Glomerular visceral epithelial cell (primary cell): ENCODE measurements at regions not wholly inside any gene's neighbourhood (a gene's known extent, or its start where the extent isn't known, plus 50 kb on each side); places are given as distances from the start of the nearest gene placed in this dataset.

ENCODE experiments used
- DNase-seq: peaks from one replicate; pipeline ENCODE4 v3.0.0-alpha.2; 2016; ENCODE audit errors: extremely low spot score

GRCh38 chr7:42448901-42449300, 211.9 kb upstream of the GLI3 start:
- DNase-seq = no peak

- DNase-seq = no peak
Measured at GRCh38 chr7:42445691-42446090, 208.7 kb upstream of the GLI3 start.

GRCh38 chr7:42440951-42441350, 203.9 kb upstream of the GLI3 start:
- no peak for DNase-seq

GRCh38 chr7:42432644-42433043, 195.6 kb upstream of the GLI3 start:
- no peak for DNase-seq

- DNase-seq = no peak
Measured at GRCh38 chr7:42431873-42432272, 194.9 kb upstream of the GLI3 start.

- no peak for DNase-seq
Measured at GRCh38 chr7:42429339-42429738, 192.3 kb upstream of the GLI3 start.

GRCh38 chr7:42426163-42426562, 189.2 kb upstream of the GLI3 start:
- no peak for DNase-seq

- no peak for DNase-seq
Measured at GRCh38 chr7:42414941-42415505, 178.0 kb upstream of the GLI3 start.

GRCh38 chr7:42414028-42414427, 177.0 kb upstream of the GLI3 start:
- DNase-seq = no peak

GRCh38 chr7:42409296-42409695, 172.3 kb upstream of the GLI3 start:
- DNase-seq = no peak

GRCh38 chr7:42407833-42408232, 170.8 kb upstream of the GLI3 start:
- DNase-seq = no peak

GRCh38 chr7:42407021-42407710, 170.2 kb upstream of the GLI3 start:
- no peak for DNase-seq

GRCh38 chr7:42406358-42406757, 169.3 kb upstream of the GLI3 start:
- DNase-seq = no peak

- no peak for DNase-seq
Measured at GRCh38 chr7:42405782-42406181, 168.8 kb upstream of the GLI3 start.

GRCh38 chr7:42403831-42404230, 166.8 kb upstream of the GLI3 start:
- no peak for DNase-seq

- DNase-seq = no peak
Measured at GRCh38 chr7:42400961-42401360, 164.0 kb upstream of the GLI3 start.

GRCh38 chr7:42400211-42400772, 163.3 kb upstream of the GLI3 start:
- no peak for DNase-seq

GRCh38 chr7:42395607-42396006, 158.6 kb upstream of the GLI3 start:
- DNase-seq = no peak

GRCh38 chr7:42392826-42393225, 155.8 kb upstream of the GLI3 start:
- DNase-seq = no peak

- no peak for DNase-seq
Measured at GRCh38 chr7:42389697-42390096, 152.7 kb upstream of the GLI3 start.

- peak; percentile 4 for DNase-seq
Measured at GRCh38 chr7:42385912-42386311, 148.9 kb upstream of the GLI3 start.

GRCh38 chr7:42381161-42381560, 144.2 kb upstream of the GLI3 start:
- DNase-seq = no peak

- no peak for DNase-seq
Measured at GRCh38 chr7:42380401-42380800, 143.4 kb upstream of the GLI3 start.

- no peak for DNase-seq
Measured at GRCh38 chr7:42378149-42378548, 141.1 kb upstream of the GLI3 start.
